ENCODE measurements at regions not wholly inside any gene's neighbourhood (a gene's known extent, or its start where the extent isn't known, plus 50 kb on each side); places are given as distances from the start of the nearest gene placed in this dataset.

GRCh38 chr6:156387472-156387871 is 389.7 kb upstream of the ARID1B start:
- H3K4me3 ChIP-seq (ENCODE audit: low read depth, low read length), result no peak overlapping the region
- H3K9me3 ChIP-seq (ENCODE audit: severe bottlenecking), result no peaks in the 10 kb centered on the region
- DNase-seq, result no peak
- TF ChIP-seq, protein P1, sequence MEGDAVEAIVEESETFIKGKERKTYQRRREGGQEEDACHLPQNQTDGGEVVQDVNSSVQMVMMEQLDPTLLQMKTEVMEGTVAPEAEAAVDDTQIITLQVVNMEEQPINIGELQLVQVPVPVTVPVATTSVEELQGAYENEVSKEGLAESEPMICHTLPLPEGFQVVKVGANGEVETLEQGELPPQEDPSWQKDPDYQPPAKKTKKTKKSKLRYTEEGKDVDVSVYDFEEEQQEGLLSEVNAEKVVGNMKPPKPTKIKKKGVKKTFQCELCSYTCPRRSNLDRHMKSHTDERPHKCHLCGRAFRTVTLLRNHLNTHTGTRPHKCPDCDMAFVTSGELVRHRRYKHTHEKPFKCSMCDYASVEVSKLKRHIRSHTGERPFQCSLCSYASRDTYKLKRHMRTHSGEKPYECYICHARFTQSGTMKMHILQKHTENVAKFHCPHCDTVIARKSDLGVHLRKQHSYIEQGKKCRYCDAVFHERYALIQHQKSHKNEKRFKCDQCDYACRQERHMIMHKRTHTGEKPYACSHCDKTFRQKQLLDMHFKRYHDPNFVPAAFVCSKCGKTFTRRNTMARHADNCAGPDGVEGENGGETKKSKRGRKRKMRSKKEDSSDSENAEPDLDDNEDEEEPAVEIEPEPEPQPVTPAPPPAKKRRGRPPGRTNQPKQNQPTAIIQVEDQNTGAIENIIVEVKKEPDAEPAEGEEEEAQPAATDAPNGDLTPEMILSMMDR (IDR thresholded peaks at IDR 0.05; ENCODE audit: low read depth, low read length), result no peak
- no peak overlapping the region for H3K27ac ChIP-seq
- no peaks in the 10 kb centered on the region for H3K27me3 ChIP-seq (ENCODE audit: insufficient read depth, low read depth, severe bottlenecking)
- no peaks in the 10 kb centered on the region for H3K36me3 ChIP-seq

DNA sequence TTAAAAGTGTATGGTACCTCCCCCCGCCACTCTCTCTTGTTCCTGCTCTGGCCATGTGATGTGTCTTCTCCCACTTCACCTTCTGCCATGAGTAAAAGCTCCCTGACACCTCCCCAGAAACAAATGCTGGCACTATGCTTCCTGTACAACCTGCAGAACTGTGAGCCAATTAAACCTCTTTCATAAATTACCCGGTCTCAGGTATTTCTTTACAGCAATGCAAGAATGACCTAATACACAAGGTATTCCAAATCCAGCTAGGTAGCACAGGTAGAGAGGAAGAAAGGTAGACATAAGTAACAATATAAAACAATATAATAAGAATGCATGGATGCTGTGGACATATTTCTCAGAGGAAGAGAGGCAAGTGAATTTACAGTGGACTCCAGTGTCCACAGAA is 394.1 kb upstream of the ARID1B start:
- Histone ChIP-seq H3K27ac (no peak overlapping the region), H3K4me3 (ENCODE audit: low read depth, low read length) (no peak overlapping the region), H3K36me3 (no peaks in the 10 kb centered on the region), H3K27me3 (ENCODE audit: insufficient read depth, low read depth, severe bottlenecking) (no peaks in the 10 kb centered on the region), H3K9me3 (ENCODE audit: severe bottlenecking) (no peaks in the 10 kb centered on the region)
- no peak for DNase-seq
- TF ChIP-seq, protein P1 (IDR thresholded peaks at IDR 0.05; ENCODE audit: low read depth, low read length), result no peak

- DNase-seq, result no peak
- H3K27ac ChIP-seq, result no peak overlapping the region
- TF ChIP-seq, protein P1 (IDR thresholded peaks at IDR 0.05; ENCODE audit: low read depth, low read length), result no peak
- no peak overlapping the region for H3K4me3 ChIP-seq (ENCODE audit: low read depth, low read length)
- H3K27me3 ChIP-seq (ENCODE audit: insufficient read depth, low read depth, severe bottlenecking), result no peaks in the 10 kb centered on the region
- H3K9me3 ChIP-seq (ENCODE audit: severe bottlenecking), result no peaks in the 10 kb centered on the region
- H3K36me3 ChIP-seq, result no peaks in the 10 kb centered on the region
These were observed 397.5 kb upstream of the ARID1B start for GRCh38 chr6:156379392-156380289.

DNA sequence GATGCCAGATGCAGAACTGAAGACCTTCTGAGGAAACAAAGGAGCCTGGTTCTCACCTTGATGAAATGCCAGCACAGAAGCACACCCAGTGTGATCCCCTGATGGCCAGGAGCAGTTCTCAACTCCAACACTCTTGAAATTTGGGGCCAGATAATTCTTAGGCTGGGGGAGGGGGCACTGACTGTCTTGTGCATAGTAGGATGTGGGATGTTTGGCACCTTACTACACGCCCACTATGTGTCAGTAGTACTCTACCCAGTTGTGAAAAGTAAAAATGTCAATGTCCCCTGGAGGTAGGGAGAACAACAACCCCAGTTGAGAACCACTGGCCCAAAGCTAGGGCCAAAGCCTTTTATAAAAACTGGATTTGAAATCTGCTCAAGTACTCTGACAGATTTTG is 398.3 kb upstream of the ARID1B start:
- no peaks in the 10 kb centered on the region for H3K27me3 ChIP-seq (ENCODE audit: insufficient read depth, low read depth, severe bottlenecking)
- no peak overlapping the region for H3K4me3 ChIP-seq (ENCODE audit: low read depth, low read length)
- TF ChIP-seq, protein P1 (IDR thresholded peaks at IDR 0.05; ENCODE audit: low read depth, low read length), result no peak
- H3K36me3 ChIP-seq, result no peaks in the 10 kb centered on the region
- no peak overlapping the region for H3K27ac ChIP-seq
- DNase-seq, result no peak
- no peaks in the 10 kb centered on the region for H3K9me3 ChIP-seq (ENCODE audit: severe bottlenecking)

DNA sequence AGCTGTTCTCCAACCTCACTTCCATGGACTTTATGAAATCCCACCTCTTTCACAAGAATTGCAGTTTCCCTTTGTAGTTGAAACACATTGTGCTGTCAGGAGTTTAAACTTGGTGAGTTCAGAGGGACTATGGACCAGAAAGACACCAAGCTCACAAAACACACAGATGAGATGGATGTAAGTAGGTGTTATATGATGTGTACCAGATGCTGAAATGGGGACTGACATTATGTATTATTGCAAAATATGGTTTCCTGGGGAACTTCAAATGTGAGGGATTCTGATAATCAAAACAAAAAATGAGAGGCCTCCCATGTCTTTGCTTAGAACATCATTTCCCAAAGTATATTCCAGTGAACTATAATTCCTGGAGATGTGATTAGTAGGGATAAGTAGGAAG is 401.1 kb upstream of the ARID1B start:
- Histone ChIP-seq H3K9me3 (ENCODE audit: severe bottlenecking) (no peaks in the 10 kb centered on the region), H3K4me3 (ENCODE audit: low read depth, low read length) (no peak overlapping the region), H3K27me3 (ENCODE audit: insufficient read depth, low read depth, severe bottlenecking) (no peaks in the 10 kb centered on the region), H3K36me3 (no peaks in the 10 kb centered on the region), H3K27ac (no peak overlapping the region)
- DNase-seq, result no peak
- TF ChIP-seq, protein P1 (IDR thresholded peaks at IDR 0.05; ENCODE audit: low read depth, low read length), result no peak

Data from WERI-Rb-1 (cell line).